Skeletal muscle tissue (tissue), 3 donors: ENCODE measurements at regions not wholly inside any gene's neighbourhood (a gene's known extent, or its start where the extent isn't known, plus 50 kb on each side); places are given as distances from the start of the nearest gene placed in this dataset.

Experiments used
- H3K27ac ChIP-seq: one replicate; pipeline ENCODE4 v1.7.0; 2013; ENCODE audit warnings: mild to moderate bottlenecking, low read depth, low read length, inconsistent platforms
- H3K27me3 ChIP-seq, 3 donors: one replicate each; pipeline ENCODE4 v1.7.0; 2013; ENCODE audit warnings: low read length in 3 of 3; ENCODE audit not compliant: control insufficient read depth in 3 of 3, insufficient read depth in 3 of 3
- H3K36me3 ChIP-seq, 3 donors: one replicate each; pipeline ENCODE4 v1.7.0; 2013; ENCODE audit warnings: low read length in 3 of 3; ENCODE audit not compliant: control insufficient read depth in 3 of 3, insufficient read depth in 3 of 3
- H3K4me1 ChIP-seq, 3 donors: one replicate each; pipeline ENCODE4 v1.7.0; 2013; ENCODE audit warnings: low read length in 3 of 3, mild to moderate bottlenecking in 3 of 3; ENCODE audit not compliant: control insufficient read depth in 3 of 3, insufficient read depth in 3 of 3
- H3K4me3 ChIP-seq, 3 donors: one replicate each; pipeline ENCODE4 v1.7.0; 2013; ENCODE audit warnings: low read length in 3 of 3
- H3K9ac ChIP-seq, 3 donors: one replicate each; pipeline ENCODE4 v1.7.0; 2013; ENCODE audit warnings: low read length in 3 of 3, mild to moderate bottlenecking in 3 of 3, moderate library complexity in 2 of 3, low read depth in 1 of 3
- H3K9me3 ChIP-seq, 3 donors: one replicate each; pipeline ENCODE4 v1.7.0; 2013; ENCODE audit warnings: low read length in 3 of 3; ENCODE audit not compliant: control insufficient read depth in 3 of 3
- donor health status: Osteomylitis.

DNA sequence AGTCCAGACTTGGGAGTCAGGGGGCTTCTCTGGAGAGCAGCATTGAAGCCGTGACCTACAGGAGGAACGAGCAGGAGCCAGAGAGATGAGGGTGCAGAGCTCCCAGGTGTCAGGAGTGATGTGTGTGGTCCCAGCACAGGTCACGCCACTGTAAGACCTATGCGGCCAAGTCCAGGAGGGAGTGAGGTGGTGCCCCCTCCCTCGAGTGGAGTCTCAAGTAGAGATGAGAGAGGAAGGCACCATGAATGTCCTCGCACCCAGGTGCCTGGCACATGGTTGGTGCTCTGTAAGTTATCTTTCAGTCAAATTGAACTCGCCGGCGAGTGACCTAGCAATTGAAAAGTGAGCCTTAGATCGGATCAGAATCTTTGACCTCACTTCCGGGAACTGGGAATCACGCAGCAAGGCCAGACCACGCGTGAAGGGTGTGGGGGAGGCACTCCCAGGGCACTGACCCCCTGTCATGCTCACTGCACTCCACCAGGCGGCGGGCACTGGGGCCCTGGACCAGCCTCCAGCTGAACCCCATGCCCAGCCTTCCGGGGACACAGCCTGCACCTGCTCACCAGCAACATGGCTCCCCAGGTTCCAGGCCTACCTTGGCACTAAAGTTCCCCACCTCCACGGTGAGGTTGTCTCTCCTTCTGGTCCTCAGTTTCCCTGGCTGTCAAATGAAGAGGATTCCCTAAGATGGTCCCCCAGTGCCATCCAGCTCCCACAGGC is 127.4 kb downstream of the HMX1 start:
- Histone ChIP-seq H3K4me3 (no peak overlapping the region), H3K4me1 (no peaks in the 10 kb centered on the region), H3K27me3 (peaks cover 19 to 32% (median 23%) of the 10 kb centered on the region in 3 donors), H3K9me3 (peaks cover 0 to 5% (median 0%) of the 10 kb centered on the region in 3 donors), H3K36me3 (no peaks in the 10 kb centered on the region), H3K9ac (no peak overlapping the region), H3K27ac (no peak overlapping the region)

DNA sequence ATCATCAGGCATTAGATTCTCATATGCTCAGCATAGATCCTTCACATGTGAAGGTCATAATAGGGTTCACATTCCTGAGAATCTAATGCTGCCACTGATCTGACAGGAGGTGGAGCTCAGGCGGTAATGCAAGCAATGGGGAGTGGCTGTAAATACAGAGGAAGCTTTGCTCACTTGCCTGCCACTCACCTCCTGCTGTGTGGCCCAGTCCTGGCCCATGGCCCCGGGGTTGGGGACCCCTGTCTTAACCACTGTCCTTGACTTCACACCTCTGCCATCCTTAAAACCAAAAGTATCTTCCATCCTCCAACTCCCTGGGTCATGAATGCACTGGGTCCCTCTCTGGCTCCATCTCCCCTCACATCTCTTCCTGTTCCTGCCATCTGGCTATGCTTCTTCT is 129.1 kb downstream of the HMX1 start:
- H3K9ac ChIP-seq = no peak overlapping the region
- H3K4me1 ChIP-seq = no peaks in the 10 kb centered on the region
- H3K27me3 ChIP-seq = peaks cover 19 to 23% (median 23%) of the 10 kb centered on the region in 3 donors

DNA sequence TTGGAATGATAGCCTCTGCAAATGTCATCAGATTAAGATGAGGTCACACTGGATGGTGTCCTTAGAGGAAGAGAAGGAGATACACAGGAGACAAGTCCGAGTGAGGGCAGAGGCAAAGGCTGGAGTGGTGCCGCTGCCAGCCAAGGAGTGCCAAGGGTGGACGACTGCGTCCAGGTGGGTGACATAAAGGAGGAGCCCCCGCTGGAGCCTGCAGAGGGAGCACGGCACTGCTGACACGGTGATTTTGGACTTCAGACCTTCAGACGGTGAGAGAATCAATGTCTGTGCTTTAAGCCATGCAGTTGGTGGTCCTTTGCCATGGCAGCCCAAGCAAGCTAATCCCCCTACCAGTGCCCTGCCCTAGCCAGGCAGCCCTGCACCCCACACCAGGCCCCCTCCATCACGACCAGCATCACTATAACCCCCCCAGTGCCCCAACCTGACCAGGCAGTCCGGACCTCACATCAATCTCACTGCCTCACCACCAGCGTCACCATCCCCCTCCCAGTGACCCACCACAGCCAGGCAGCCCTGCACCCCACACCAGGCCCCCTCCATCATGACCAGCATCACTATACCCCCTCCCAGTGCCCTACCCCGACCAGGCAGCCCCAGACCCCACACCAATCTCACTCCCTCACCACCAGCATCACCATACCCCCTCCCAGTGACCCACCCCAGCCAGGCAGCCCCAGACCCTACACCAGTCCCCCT is 130.0 kb downstream of the HMX1 start:
- Histone ChIP-seq H3K36me3 (no peaks in the 10 kb centered on the region), H3K9me3 (peaks cover 0 to 3% (median 0%) of the 10 kb centered on the region in 3 donors), H3K27ac (no peak overlapping the region), H3K4me3 (no peak overlapping the region), H3K9ac (no peak overlapping the region), H3K4me1 (no peaks in the 10 kb centered on the region), H3K27me3 (peaks cover 15 to 22% (median 18%) of the 10 kb centered on the region in 3 donors)

More for the DNA sequence above, 129.1 kb downstream of the HMX1 start:
- no peak overlapping the region for H3K4me3 ChIP-seq
- H3K9me3 ChIP-seq = peaks cover 0 to 5% (median 0%) of the 10 kb centered on the region in 3 donors
- H3K36me3 ChIP-seq = no peaks in the 10 kb centered on the region
- H3K27ac ChIP-seq = no peak overlapping the region

DNA sequence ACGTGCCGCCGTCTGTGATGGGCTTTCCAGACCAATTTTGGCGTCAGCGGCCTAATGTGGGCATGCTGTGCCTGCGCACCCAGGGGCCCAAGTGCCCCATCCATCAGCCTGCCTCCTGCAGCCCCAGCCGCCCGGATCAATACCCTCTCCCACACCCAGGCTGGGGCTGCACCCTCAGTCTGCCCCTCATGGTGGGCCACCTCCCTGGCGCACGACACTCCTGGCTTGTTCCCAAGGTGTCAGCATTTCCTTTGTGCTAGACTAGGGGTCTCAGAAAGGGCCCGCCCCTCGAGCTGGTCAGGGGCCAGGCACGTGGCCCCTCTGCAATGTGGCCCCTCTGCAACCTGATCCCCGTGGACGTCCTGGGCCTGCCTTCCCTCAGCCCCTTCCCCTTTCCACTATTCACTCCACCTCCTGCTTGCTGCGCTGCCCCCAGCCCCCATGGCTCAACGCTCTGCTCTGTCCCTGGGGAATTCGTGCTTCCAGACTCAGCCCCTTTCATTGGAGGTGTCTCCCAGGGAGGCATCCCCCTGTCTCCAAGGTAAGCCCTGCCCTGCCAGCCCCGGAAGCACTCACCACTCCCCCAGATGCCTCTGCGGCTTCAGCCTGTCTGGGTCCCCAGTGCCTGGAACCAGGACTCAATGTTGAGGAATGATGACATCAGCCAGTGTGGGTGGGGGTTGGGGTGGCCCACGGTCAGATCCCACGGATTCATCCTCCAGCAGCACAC is 130.8 kb downstream of the HMX1 start:
- no peaks in the 10 kb centered on the region for H3K36me3 ChIP-seq
- H3K9ac ChIP-seq = no peak overlapping the region
- no peak overlapping the region for H3K4me3 ChIP-seq
- no peaks in the 10 kb centered on the region for H3K9me3 ChIP-seq
- peaks cover 10 to 20% (median 13%) of the 10 kb centered on the region in 3 donors for H3K27me3 ChIP-seq
- H3K27ac ChIP-seq = no peak overlapping the region
- no peaks in the 10 kb centered on the region for H3K4me1 ChIP-seq

DNA sequence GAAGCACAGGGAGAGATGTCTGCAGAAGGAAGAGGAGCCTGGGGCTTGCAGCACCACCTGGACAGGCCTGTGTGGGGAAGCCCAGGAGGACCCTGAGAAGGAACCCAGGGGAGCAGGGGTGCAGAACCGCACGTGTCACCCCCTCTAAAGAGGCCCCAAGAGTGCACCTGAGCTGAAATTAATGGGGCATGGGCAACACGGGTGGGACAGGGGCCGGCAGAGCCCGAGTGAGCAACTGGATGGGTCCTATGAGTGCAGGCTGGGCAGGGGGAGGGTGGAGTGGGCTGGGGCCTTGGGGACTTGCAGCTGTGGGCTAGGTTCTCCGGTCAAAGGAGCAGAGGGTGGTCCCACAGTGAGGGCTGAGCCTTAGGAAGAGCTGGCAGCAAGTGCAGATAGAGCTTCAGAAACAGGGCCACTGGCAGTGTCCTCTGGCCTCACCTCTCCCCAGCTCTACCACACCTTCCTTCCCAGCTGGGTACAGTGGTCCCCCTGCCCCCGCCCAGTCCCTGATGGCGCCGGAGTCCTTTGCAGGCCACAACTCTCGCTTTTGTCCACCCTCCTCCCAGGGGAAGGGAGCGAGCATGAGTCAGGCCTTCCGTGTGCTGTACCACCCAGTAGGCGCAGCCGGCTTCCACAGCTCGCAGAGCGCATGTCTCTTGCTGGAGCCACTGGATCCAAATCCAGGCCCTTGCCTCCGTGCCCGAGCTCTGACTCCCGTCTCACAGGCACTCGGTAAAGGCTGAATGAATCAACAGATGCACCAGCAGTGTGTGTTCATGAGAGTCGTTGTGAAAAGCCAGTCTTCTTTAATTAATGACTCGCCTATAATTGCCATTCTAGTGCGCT is 131.6 kb downstream of the HMX1 start:
- Histone ChIP-seq H3K27ac (no peak overlapping the region), H3K27me3 (peaks cover 7 to 13% (median 12%) of the 10 kb centered on the region in 3 donors), H3K4me1 (no peaks in the 10 kb centered on the region), H3K36me3 (no peaks in the 10 kb centered on the region), H3K9ac (no peak overlapping the region), H3K4me3 (no peak overlapping the region), H3K9me3 (no peaks in the 10 kb centered on the region)

DNA sequence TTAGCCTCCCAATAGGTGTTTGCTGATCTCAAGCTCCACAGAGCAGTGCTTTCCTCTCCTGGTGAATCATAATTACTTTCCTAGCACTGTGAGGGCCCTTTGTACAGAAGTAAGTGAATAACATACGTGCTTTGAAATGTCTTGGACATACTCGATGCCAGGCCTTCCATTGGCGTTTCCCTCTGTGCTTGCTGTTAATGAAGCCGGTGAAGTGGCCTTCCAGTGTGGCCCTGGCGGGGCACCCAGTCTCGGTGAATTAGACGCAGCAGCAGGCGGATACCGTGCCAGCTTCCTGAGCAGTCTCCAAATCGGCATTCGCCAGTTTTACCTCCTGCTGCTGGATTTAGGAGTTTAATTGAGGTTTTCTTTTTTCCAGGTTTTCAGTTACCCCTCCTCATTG is 132.3 kb downstream of the HMX1 start:
- H3K9me3 ChIP-seq = no peaks in the 10 kb centered on the region
- H3K36me3 ChIP-seq = no peaks in the 10 kb centered on the region
- no peaks in the 10 kb centered on the region for H3K4me1 ChIP-seq
- peaks cover 4 to 9% (median 4%) of the 10 kb centered on the region in 3 donors for H3K27me3 ChIP-seq
- no peak overlapping the region for H3K27ac ChIP-seq
- no peak overlapping the region for H3K4me3 ChIP-seq
- no peak overlapping the region for H3K9ac ChIP-seq

DNA sequence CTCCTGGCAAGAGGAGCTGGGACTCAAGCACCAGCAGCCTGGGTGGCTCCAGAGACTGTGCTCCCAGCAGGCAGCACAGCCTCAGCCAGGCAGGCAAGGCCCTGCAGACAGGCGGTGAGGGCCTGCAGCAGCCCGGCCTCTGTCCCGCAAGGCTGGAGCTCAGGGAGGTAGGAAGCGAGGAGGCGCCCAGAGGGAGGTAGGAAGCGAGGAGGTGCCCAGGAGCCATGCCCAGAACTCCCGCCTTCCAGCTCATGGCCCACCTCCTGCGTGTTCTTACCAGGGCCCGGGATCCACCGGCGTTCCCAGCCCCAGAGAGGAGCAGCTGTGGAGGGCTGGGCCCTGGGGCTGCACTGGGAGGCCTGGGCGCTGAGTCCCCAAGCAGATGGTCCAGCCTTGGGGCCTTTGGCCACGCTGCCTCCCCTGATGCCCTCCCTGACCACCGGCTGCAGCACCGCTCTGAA is 133.1 kb downstream of the HMX1 start:
- no peak overlapping the region for H3K4me3 ChIP-seq
- H3K27me3 ChIP-seq = peaks cover 0 to 3% (median 0%) of the 10 kb centered on the region in 3 donors
- no peaks in the 10 kb centered on the region for H3K9me3 ChIP-seq
- H3K36me3 ChIP-seq = no peaks in the 10 kb centered on the region
- no peak overlapping the region for H3K27ac ChIP-seq
- H3K9ac ChIP-seq = no peak overlapping the region
- no peaks in the 10 kb centered on the region for H3K4me1 ChIP-seq

DNA sequence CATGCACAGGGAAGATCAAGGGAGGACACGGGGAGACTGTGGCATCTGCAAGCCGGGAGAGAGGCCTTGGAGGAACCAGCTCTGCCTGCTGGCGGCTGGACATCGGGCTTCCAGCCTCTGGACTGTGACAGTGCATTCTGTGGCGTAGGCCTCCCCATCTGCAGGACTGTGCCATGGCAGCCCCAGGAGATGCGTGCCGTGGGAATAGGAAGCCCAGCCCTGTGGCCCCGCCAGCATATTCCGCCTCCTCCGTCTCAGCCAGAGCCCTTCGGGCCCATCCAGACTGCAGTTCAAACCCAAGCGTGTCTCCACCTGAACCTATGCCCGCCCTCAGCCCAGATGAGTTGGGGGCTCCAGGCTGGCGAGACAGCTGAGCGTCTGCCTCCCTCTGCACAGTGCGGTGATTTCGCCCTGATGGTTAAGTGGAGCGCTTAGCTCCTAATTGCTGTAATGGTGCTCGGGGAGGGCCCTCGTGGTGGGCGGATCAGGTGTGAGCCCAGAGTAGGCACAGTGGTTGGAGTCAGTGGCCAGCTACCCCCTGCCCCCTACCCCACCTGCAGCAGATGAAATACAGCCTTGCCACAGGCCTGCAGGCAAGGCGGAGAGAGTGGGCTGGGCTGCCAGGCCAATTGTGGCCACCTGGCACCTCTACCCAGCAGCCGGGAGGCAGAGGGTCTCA is 133.9 kb downstream of the HMX1 start:
- no peaks in the 10 kb centered on the region for H3K36me3 ChIP-seq
- H3K27me3 ChIP-seq = peaks cover 0 to 3% (median 0%) of the 10 kb centered on the region in 3 donors

DNA sequence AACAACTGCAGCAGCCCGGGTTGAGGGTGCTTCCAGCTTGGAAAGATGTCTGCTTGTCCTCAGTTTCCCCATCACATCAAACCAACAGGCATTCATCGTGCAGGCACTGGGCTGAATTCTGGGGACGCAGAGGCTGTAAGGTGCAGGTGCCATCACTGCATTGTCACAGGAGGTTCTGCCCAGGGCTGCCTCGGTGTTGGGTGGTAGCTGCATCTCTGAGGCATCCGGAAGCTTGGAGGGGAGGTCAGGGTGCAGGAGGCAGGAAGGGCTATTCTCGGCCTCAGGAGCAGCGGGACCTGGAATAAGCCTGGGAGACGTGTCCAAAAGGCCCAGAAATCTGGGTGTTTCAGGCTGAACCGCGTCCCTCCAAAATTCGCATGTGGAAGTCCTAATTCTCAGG is 134.6 kb downstream of the HMX1 start:
- no peak overlapping the region for H3K9ac ChIP-seq
- H3K36me3 ChIP-seq = no peaks in the 10 kb centered on the region
- peaks cover 0 to 3% (median 0%) of the 10 kb centered on the region in 3 donors for H3K27me3 ChIP-seq
- H3K27ac ChIP-seq = no peak overlapping the region
- no peaks in the 10 kb centered on the region for H3K9me3 ChIP-seq
- no peak overlapping the region for H3K4me3 ChIP-seq
- no peaks in the 10 kb centered on the region for H3K4me1 ChIP-seq

More for the DNA sequence above, 133.9 kb downstream of the HMX1 start:
- Histone ChIP-seq H3K4me1 (no peaks in the 10 kb centered on the region), H3K9me3 (no peaks in the 10 kb centered on the region), H3K4me3 (no peak overlapping the region), H3K27ac (no peak overlapping the region), H3K9ac (no peak overlapping the region)
